ENCODE measurements at regions not wholly inside any gene's neighbourhood (a gene's known extent, or its start where the extent isn't known, plus 50 kb on each side); places are given as distances from the start of the nearest gene placed in this dataset.

DNA sequence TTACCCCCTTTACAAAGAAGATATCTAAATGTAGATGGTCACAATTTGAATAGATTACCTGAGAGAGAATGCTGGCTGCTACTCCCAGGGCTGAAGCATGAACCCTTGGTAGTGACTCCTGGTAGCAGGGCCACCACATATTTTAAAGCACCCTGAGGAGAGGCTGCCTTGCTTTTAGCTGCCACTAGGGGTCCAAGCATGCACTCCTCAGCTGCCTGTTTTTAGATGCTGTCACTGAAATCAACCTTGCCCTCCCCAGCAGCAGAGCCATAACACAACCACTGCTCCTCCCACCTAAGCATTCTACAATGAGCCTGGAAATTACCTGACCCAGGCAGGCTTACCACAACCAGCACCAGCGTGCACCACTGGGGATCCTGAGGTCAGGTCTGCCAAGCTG lies 850.9 kb downstream of the FAM133A start:
- TF ChIP-seq TAF1 (IDR thresholded peaks at IDR 0.05; ENCODE audit: low read depth), result no peak

DNA sequence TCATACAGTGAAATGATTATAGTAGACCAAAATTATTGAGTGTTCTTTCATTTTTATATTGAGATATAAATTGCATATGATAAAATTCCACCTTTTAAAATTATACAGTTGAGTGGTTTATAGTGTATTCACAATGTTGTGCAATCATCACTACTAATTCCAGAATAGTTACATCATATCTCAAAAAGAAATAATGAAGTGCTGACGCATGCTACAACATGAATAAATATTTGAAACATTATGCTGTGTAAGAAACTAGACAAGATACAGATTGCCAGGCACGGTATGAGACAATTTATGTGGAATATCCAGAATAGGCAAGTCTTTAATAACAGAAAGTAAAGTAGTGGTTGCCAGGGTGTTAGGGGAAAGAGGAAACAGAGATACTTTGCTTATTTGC lies 871.7 kb downstream of the FAM133A start:
- TF ChIP-seq CREB1 (IDR thresholded peaks at IDR 0.05; ENCODE audit: low read depth) (no peak), TCF12 (IDR thresholded peaks at IDR 0.05; ENCODE audit: low read depth) (no peak)
- TF ChIP-seq, protein P1, sequence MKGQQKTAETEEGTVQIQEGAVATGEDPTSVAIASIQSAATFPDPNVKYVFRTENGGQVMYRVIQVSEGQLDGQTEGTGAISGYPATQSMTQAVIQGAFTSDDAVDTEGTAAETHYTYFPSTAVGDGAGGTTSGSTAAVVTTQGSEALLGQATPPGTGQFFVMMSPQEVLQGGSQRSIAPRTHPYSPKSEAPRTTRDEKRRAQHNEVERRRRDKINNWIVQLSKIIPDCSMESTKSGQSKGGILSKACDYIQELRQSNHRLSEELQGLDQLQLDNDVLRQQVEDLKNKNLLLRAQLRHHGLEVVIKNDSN (IDR thresholded peaks at IDR 0.05), result no peak

DNA sequence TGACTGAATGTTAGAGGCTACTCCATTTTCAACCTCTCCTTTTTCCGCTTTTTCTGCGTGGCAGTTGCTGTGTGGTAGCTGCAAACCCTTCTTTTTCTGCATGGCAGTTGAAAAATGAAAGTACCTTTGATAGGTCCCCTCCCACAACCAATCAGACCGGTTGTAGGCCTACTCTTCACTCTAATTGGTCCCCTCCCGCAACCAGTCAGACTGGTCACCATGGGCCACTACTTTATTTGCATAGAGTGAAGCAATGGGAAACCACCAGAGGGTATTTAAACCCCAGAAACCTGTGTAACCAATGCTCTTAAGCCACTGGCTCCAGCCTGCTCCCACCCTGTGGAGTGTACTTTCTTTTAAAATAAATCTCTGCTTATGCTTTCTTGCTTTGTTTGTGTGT lies 877.8 kb downstream of the FAM133A start:
- TF ChIP-seq TCF12 (IDR thresholded peaks at IDR 0.05; ENCODE audit: low read depth), result no peak
- TF ChIP-seq, protein P1 (IDR thresholded peaks at IDR 0.05), result no peak
- TF ChIP-seq CEBPB (IDR thresholded peaks at IDR 0.05), result no peak
- no peak for TF ChIP-seq TAF1 (IDR thresholded peaks at IDR 0.05; ENCODE audit: low read depth)
- no peak for TF ChIP-seq EGR1 (IDR thresholded peaks at IDR 0.05)
- no peak for TF ChIP-seq CREB1 (IDR thresholded peaks at IDR 0.05; ENCODE audit: low read depth)
- no peak for TF ChIP-seq YY1 (IDR thresholded peaks at IDR 0.05; ENCODE audit: low read depth)
- no peak for TF ChIP-seq EP300 (IDR thresholded peaks at IDR 0.05; ENCODE audit: borderline replicate concordance)
- no peak for TF ChIP-seq RAD21 (IDR thresholded peaks at IDR 0.05; ENCODE audit: low read depth)
- TF ChIP-seq FOXM1 (IDR thresholded peaks at IDR 0.05; ENCODE audit: borderline replicate concordance, low read depth), result no peak
- no peak for TF ChIP-seq ZBTB7A (IDR thresholded peaks at IDR 0.05; ENCODE audit: low read depth)
- no peak for TF ChIP-seq NFIC (IDR thresholded peaks at IDR 0.05)
- TF ChIP-seq, protein P2, sequence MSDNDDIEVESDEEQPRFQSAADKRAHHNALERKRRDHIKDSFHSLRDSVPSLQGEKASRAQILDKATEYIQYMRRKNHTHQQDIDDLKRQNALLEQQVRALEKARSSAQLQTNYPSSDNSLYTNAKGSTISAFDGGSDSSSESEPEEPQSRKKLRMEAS (IDR thresholded peaks at IDR 0.05), result no peak
- TF ChIP-seq, protein P3, sequence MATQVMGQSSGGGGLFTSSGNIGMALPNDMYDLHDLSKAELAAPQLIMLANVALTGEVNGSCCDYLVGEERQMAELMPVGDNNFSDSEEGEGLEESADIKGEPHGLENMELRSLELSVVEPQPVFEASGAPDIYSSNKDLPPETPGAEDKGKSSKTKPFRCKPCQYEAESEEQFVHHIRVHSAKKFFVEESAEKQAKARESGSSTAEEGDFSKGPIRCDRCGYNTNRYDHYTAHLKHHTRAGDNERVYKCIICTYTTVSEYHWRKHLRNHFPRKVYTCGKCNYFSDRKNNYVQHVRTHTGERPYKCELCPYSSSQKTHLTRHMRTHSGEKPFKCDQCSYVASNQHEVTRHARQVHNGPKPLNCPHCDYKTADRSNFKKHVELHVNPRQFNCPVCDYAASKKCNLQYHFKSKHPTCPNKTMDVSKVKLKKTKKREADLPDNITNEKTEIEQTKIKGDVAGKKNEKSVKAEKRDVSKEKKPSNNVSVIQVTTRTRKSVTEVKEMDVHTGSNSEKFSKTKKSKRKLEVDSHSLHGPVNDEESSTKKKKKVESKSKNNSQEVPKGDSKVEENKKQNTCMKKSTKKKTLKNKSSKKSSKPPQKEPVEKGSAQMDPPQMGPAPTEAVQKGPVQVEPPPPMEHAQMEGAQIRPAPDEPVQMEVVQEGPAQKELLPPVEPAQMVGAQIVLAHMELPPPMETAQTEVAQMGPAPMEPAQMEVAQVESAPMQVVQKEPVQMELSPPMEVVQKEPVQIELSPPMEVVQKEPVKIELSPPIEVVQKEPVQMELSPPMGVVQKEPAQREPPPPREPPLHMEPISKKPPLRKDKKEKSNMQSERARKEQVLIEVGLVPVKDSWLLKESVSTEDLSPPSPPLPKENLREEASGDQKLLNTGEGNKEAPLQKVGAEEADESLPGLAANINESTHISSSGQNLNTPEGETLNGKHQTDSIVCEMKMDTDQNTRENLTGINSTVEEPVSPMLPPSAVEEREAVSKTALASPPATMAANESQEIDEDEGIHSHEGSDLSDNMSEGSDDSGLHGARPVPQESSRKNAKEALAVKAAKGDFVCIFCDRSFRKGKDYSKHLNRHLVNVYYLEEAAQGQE (IDR thresholded peaks at IDR 0.05; ENCODE audit: low read depth), result no peak

- TF ChIP-seq RAD21 (IDR thresholded peaks at IDR 0.05; ENCODE audit: low read depth), result no peak
- TF ChIP-seq TEAD4 (IDR thresholded peaks at IDR 0.05), result no peak
- TF ChIP-seq NFIC (IDR thresholded peaks at IDR 0.05), result no peak
- no peak for TF ChIP-seq EP300 (IDR thresholded peaks at IDR 0.05; ENCODE audit: borderline replicate concordance)
- TF ChIP-seq CEBPB (IDR thresholded peaks at IDR 0.05), result no peak
- no peak for TF ChIP-seq FOXM1 (IDR thresholded peaks at IDR 0.05; ENCODE audit: borderline replicate concordance, low read depth)
- TF ChIP-seq YY1 (IDR thresholded peaks at IDR 0.05; ENCODE audit: low read depth), result no peak
- no peak for TF ChIP-seq CREB1 (IDR thresholded peaks at IDR 0.05; ENCODE audit: low read depth)
- no peak for TF ChIP-seq TAF1 (IDR thresholded peaks at IDR 0.05; ENCODE audit: low read depth)
- TF ChIP-seq, protein P1 (IDR thresholded peaks at IDR 0.05), result no peak
- TF ChIP-seq, protein P2 (IDR thresholded peaks at IDR 0.05), result no peak
- TF ChIP-seq TCF12 (IDR thresholded peaks at IDR 0.05; ENCODE audit: low read depth), result no peak
- no peak for TF ChIP-seq EGR1 (IDR thresholded peaks at IDR 0.05)
- TF ChIP-seq, protein P3 (IDR thresholded peaks at IDR 0.05; ENCODE audit: low read depth), result no peak
- no peak for TF ChIP-seq ZBTB7A (IDR thresholded peaks at IDR 0.05; ENCODE audit: low read depth)
These were observed 886.9 kb downstream of the FAM133A start for GRCh38 chrX:94560930-94561329.

- TF ChIP-seq, protein P2 (IDR thresholded peaks at IDR 0.05), result no peak
- TF ChIP-seq YY1 (IDR thresholded peaks at IDR 0.05; ENCODE audit: low read depth), result no peak
- TF ChIP-seq TEAD4 (IDR thresholded peaks at IDR 0.05), result no peak
- TF ChIP-seq, protein P1 (IDR thresholded peaks at IDR 0.05), result no peak
- TF ChIP-seq CEBPB (IDR thresholded peaks at IDR 0.05), result no peak
- TF ChIP-seq FOXM1 (IDR thresholded peaks at IDR 0.05; ENCODE audit: borderline replicate concordance, low read depth), result no peak
- TF ChIP-seq EP300 (IDR thresholded peaks at IDR 0.05; ENCODE audit: borderline replicate concordance), result no peak
- TF ChIP-seq NFIC (IDR thresholded peaks at IDR 0.05), result no peak
- TF ChIP-seq, protein P3 (IDR thresholded peaks at IDR 0.05; ENCODE audit: low read depth), result no peak
- TF ChIP-seq RAD21 (IDR thresholded peaks at IDR 0.05; ENCODE audit: low read depth), result no peak
- TF ChIP-seq EGR1 (IDR thresholded peaks at IDR 0.05), result no peak
- no peak for TF ChIP-seq ZBTB7A (IDR thresholded peaks at IDR 0.05; ENCODE audit: low read depth)
- TF ChIP-seq CREB1 (IDR thresholded peaks at IDR 0.05; ENCODE audit: low read depth), result no peak
- no peak for TF ChIP-seq TAF1 (IDR thresholded peaks at IDR 0.05; ENCODE audit: low read depth)
- TF ChIP-seq TCF12 (IDR thresholded peaks at IDR 0.05; ENCODE audit: low read depth), result no peak
These were observed 902.5 kb downstream of the FAM133A start for GRCh38 chrX:94576367-94577004.
